ENCODE measurements at regions not wholly inside any gene's neighbourhood (a gene's known extent, or its start where the extent isn't known, plus 50 kb on each side); places are given as distances from the start of the nearest gene placed in this dataset.
A peak's percentile ranks its signal among the peaks of the same experiment; 100 is the strongest.
"Not testable (repeated sequence)": the region's sequence is repeated elsewhere in the genome, so short reads cannot be mapped to it uniquely, and the experiment has no call there.

- no peak for DNase-seq
Observed at GRCh38 chr4:71211748-71212147, 127.1 kb upstream of the SLC4A4 start.

- no peak for DNase-seq
Observed at GRCh38 chr4:71212216-71212615, 126.6 kb upstream of the SLC4A4 start.

GRCh38 chr4:71214578-71214977 lies 124.2 kb upstream of the SLC4A4 start:
- DNase-seq, result no peak

GRCh38 chr4:71216316-71216959 lies 122.4 kb upstream of the SLC4A4 start:
- DNase-seq, result no peak

DNA sequence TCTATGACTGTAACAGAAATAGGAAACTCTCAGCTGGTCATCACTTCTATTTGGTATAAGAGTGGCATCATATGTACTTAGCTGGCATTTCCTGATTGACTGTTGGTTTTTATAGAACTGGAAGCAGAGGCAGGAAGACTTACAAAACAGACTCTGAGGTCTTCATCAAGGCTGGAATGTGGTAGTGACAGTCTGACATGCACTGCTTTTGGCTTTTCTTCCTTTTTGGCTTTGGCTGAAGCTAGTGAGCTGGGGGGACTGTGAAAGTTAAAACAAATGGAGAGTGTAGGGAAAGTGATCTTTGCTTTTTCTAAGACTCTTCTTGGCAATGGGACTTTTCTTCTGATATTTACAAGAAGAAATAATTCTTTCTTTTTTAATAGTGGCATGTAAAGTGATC lies 121.1 kb upstream of the SLC4A4 start:
- no peak for DNase-seq

DNA sequence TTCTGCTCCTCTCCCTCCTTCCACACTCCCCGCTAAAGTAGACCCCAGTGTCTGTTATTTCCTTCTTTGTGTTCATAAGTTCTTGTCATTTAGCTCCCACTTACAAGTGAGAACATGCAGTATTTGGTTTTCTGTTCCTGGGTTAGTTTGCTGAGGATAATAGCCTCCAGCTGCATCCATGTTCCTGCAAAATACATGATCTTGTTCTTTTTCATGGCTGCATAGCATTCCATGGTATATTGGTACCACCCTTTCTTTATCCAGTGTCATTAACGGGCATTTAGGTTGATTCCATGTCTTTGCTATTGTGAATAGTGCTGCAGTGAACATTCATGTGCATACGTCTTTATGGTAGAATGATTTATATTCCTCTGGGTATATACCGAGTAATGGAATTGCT lies 118.0 kb upstream of the SLC4A4 start:
- DNase-seq, result not testable (repeated sequence)

DNA sequence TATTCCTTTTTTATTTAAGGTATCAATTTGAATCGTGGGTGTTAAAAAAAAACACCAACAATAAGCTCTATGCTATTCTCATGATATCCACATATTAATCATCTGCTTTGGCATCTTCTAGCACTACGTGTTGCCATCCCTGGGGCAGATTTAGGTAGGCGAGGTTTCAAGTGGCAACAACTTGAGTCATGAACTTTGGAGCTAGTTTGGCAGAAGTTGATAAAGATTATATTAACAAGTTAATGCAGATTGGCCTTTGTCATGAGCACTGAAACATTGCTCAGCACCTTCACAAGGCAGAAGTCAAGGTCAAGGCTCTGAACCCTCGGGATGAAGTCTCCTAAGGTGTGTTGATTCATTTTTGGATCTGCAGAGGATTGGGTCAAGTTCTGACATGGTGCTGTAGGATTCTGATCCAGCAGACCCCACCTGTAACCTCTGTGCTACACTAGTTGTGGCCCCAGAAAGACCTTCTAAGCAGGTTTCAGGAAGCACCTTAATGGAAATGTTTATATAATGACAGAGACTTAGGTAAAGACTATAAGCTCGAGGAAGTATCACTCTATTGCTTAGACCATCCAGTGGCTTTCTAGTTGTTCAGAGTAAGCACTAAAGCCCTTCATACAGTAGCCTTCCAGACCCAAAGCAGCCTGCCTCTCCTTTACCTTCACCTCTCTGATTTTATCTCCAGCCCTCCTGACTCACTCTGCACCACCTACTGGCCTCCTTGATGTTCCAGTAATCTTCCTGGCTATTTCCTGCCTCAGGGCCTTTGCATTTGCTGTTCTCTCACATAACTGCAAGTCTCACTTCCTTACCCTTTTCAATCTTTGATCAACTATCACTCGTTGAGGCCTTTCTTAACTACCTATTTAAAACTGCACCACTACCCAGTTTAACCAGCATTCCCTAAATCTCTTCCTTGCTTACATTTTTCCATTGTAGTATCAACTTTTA lies 117.0 kb upstream of the SLC4A4 start:
- DNase-seq, result no peak

DNA sequence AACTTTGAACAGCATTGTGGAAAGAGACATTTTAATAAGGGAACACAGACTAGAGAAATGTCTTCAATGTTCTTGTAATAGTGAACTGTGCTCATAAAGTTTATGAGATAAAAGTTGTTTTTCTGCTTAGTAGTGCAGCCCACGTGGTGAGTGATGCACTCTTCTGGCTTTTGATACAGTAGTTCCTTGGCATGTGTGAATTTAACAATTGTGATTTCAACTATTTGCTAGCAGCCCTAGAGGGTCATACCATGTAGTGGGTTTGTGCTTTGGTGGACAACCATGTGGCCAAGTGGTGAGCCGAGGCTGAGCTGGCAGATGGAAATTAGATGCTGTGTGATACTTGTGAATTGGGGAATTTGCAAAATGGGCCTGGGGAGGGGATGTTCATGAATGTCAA lies 116.2 kb upstream of the SLC4A4 start:
- no peak for DNase-seq

GRCh38 chr4:71229477-71230270 lies 109.1 kb upstream of the SLC4A4 start:
- peak; percentile 63 to 66 for DNase-seq

GRCh38 chr4:71230271-71231128 lies 108.3 kb upstream of the SLC4A4 start:
- peak; percentile 35 to 45 for DNase-seq

- peak; percentile 8 to 68 for DNase-seq
Observed at GRCh38 chr4:71231129-71232055, 107.4 kb upstream of the SLC4A4 start.

DNA sequence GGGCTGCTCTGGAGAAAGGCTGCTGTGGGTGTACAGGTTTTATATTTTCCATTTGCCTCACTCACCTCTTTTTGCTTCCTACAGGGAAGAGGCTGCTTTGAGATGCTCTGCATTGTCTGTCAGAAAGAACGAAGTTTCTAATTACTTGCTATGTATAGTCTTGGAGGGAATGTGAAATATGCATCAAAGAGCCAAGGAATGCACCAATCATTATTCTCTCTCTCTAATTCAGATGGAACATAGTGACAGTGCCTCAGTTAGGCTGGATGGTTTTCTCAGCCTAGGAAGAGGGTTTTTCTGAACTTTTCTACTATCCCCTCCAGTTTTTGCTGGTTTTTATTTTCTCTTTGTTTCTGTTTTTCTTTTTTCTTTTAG lies 106.8 kb upstream of the SLC4A4 start:
- no peak for DNase-seq

- no peak for DNase-seq
Observed at GRCh38 chr4:71232846-71233245, 106.0 kb upstream of the SLC4A4 start.

GRCh38 chr4:71235311-71236201 lies 103.3 kb upstream of the SLC4A4 start:
- no peak for DNase-seq

GRCh38 chr4:71236226-71236625 lies 102.6 kb upstream of the SLC4A4 start:
- no peak for DNase-seq

DNA sequence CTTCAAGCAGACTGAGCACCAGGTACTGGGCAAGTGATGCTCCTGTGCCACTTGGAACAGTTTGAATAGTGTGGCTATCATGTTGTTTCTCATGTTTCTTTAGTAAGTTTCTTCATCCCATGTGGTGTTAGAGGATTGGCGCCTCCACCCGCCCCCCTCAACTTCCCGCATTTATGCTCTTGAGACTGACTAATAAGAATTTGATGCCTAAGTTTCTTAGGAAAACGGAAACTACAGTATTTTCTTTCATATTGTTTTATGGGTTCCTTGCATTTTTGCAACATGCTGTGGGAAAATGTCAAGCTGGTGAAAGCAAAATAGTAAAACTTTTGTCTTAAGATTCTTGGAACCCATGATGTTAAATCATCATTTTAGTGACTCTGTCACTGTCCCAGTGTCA lies 101.2 kb upstream of the SLC4A4 start:
- DNase-seq, result no peak

DNA sequence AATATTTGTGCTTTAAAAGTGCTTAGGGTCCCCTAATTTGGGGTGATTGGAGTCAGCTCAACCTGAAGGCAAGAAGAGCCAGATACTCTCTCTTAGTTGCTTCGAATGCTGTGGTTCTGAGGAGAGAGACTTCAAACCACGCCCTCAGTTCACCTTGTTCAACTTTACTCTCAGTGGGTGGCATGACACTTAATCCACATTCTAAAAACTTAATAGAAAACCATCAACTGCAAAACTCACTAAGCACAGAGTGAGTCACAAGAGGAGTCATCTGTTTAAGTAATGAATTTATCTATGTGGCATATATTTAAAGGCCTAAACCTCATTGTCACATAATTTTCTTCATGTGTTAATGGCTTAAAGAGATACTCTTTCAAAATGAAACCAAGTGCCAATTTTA lies 99.5 kb upstream of the SLC4A4 start:
- no peak for DNase-seq

DNA sequence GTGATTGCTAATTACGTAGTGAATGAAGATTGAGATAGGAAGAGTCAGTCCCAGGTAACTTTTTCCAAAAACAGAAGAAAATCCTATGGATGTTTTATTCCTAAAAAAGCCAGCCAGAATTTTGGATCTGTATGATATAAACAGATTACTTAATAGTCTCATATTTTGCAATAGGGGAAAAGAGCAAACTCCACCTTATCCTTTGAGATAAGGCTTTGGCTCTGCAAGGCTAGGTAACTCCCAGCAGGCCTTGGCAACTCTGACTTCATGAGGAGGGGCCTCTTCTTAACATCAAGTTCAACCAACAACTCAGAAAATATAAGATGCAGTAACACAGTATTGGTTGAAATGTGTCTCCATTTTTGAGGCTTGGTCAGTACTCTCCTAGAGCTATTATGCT lies 98.7 kb upstream of the SLC4A4 start:
- DNase-seq, result no peak

GRCh38 chr4:71241501-71242288 lies 97.1 kb upstream of the SLC4A4 start:
- DNase-seq, result peak; percentile 11 to 28

Measured in SHP77 (cell line).